Endometrium (tissue), 2 donors: ENCODE measurements at regions not wholly inside any gene's neighbourhood (a gene's known extent, or its start where the extent isn't known, plus 50 kb on each side); places are given as distances from the start of the nearest gene placed in this dataset.

Source experiments
- FAIRE-seq: peaks from 2 replicates; lab custom pipeline; 2012; peaks lifted over from hg19 to GRCh38; lab: Jason Lieb, UNC
- donor health status: control.
- donor health status: control.

DNA sequence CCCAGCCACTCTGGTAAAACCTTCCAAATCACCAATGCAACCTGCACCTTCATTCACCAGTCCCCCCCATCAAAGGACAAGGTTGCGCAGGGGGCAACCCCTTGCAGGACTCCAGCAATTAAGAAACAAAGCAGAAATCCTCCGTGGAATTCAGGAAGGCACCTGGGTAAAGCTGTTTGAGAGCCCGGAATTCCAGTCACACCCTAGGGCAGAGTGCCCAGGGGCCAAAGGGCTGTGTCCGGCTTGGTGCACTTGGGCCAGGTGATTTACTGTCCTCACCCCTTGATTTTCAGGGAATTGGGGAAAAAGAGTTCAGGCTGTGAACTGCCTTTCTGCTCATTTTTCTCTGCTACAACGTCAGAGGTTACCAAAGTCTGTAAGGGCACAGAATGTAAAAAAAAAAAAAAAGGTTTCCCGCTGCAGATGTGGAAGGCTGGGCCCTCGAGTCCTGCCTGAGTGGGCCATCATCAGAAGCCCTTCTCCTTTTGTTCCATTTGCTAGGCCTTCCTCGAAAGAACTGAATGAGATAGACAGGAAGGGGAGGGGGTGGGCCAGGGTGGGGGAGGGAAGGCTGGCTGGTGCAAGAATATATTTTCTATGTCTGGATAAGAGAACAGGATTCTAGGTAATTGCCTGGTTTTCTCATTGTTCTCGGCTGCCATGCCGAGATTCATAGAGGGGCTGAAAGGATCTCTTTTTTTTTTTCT lies 266.5 kb upstream of the PSMD7 start:
- FAIRE-seq, result no peak

GRCh38 chr16:74029115-74029792 lies 267.4 kb upstream of the PSMD7 start:
- FAIRE-seq, result no peak

DNA sequence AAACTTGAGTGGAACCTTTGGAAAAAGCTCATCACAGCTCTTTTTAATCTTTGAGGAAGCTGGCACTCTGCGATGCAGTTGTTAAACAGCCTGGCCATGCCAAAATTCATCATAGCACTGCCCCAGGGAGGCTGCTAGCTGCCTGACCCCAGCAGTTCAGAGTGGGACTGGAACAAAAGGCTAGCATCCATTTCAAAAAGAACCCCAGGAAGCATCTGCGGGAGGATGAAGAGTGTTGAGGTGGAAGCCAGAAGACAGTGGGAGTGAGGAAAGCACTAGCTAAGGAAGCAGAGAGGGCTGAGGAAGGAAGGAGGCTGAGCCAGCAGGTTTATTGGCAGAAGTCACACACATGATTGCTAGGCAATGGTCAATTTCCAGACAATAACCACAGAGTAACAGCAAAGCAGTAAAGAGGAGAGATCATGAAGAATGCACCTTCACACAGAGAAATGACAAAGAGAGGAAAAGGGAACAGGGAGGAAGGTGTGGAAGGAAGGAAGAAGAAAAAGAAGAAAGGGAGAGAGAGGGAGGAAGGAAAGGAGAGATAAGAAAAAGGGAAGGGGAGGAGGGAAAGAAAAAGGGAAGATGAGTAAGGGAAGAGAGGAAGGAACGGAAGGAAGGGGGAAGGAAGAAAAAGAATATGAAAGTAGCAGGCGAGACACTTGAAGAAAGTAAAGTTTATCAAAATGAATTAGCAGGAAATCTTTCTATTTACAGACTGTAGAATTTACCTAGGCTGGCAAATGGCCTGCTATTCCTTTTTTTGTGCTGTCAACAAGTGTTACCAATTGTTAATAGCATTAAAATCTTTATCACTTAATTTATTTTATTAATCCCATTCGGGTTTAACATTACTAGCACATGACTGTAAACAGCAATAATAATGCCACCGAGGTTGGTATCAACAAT lies 270.0 kb upstream of the PSMD7 start:
- no peak for FAIRE-seq

DNA sequence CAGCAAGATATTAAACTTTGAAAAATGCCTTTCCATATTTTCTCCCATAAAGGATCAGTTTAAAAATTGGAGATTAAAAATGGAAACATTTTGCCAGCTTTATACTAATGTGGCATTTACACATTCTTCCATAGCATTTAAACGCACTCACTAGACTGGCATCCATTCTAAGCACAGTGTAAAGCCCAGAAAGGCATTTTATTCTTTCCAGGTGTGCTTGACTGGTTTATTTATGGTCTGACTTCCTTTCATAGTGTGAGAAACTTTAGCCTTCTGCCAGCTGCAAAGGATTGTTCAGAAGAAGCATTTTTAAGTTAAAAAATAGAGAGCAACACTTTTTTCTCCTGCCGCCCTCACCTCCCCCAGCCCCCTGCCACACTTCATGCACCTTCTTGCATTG lies 271.7 kb upstream of the PSMD7 start:
- no peak for FAIRE-seq

DNA sequence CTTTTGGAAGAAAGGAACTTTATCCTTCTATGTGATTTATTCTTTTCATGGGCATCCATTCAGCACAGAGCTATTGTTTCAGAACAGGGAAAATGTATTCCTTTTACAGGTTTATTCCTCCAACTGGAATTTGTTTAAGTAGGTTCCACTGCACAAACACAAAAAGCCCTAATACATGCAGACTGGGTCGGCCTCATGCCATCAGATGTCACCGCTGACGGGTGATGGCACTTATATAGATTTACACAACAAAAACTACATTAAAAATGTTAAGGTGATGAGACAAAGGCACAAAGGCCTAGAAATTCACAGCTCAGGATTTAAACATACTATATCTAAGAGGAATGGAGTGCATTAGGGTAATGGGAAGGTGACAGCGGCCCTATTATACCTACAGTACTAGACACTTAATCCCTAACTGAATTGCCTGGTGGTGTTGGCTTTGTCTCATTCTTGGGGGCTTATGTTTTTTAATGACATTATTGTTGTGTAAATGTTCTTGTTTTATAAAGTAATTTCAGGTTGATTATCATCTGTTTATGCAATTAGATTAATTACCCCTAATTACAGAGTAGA lies 276.4 kb upstream of the PSMD7 start:
- no peak for FAIRE-seq

GRCh38 chr16:74019612-74020011 lies 277.0 kb upstream of the PSMD7 start:
- no peak for FAIRE-seq

- FAIRE-seq, result no peak
Observed at GRCh38 chr16:74015953-74016352, 280.7 kb upstream of the PSMD7 start.

DNA sequence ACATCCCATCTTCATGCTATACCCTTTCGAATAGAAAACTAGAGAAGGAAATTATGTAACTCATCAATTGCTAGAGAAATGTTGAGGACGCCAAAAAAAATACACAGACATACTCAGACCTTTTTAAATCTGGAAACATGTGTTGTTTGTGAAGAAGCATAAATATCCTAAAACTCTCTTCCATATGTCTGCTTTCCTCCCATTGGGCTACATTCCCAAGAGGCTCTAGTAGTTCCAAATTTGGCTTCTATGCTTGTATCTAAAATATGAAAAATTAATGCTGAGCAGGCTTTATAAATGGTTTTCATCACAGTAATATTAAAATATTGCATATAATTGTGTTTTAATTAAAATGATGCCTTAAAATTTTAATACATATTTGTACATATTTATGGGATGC lies 297.9 kb upstream of the PSMD7 start:
- FAIRE-seq, result no peak

DNA sequence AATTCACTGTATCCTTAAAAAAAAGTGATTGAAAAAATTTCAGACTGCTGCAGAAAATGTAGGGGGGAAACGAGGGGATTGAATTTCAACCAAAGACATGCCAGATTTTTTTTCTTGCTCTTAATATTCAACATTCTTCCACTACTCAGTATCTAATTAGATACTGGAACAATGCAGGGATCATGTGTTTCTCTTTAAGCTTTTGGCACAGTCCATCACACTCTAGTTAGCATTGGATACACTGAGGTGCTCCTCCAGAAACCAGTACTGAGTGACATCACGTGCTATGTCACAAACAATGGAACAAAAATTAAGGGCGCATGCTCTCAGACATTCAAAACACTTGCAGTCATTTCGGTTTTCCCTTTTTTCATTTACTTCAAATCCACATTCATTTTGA lies 298.6 kb upstream of the PSMD7 start:
- FAIRE-seq, result no peak

DNA sequence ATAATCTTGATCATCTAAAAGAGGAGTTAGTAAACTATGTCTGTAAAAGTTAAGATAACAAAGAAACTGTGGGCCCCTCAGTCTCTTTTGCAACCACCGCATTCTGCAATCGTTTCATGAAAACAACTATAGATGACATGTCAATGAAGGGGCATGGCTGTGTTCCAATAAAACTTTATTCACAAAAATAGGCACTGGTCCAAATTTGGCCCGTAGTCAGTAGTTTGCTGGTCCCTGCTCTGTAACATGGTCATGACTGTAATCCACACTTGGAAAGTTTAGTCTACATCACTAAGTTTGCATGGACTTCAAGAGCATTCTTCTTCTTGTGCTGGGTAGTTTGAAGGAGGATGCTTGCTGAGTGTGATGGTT lies 299.3 kb upstream of the PSMD7 start:
- FAIRE-seq, result no peak

DNA sequence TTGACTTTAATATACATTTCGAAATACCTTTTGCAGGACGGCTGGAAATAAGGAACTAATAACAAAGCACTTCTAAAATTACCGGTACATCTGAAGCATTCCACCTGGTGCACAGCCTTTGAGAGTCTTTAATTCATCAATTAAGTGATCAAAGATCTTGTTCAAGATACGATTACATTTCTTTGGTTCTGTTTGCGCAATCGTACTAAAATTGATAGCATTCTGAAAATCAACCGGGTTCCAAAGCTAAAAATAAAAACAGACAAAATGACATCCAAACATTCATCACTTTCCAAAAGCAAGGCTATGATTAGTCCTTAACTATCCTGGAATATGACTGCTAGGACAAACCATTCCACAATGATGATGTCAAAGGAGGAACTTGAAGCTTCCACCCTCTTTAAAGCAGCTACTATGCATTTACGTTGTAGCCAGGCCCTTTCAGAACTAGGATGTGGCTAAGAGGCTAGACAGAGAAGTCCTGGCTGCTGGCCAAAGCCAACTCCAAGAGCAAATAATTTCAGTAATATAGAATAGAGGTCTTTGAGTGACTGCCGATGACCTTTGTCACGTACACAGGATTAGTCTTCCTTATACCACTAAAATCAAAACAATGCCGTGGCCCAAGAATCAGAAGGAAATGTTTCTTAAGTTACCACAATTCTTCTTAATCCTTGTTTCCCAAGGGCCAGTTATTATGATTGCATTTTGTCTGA lies 299.8 kb upstream of the PSMD7 start:
- no peak for FAIRE-seq

GRCh38 chr16:73993878-73994277 lies 302.7 kb upstream of the PSMD7 start:
- no peak for FAIRE-seq

DNA sequence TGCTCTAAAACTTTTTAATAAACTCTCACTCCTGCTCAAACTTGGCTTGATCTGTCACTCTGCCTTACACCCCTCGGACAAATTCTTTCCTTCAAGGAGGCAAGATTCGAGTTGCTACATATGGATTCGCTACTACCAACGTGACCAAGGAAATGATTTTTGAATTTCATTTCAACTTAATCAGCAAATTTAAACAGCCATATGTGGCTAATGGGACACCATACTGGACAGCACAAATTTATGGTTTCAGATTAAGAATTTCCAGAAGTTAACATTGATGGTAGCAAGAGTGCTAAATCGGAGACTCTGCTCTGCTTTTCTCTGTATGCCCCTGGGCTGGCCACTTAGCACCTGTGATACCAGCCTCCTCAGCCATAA lies 318.2 kb upstream of the PSMD7 start:
- no peak for FAIRE-seq

GRCh38 chr16:73976644-73977043 lies 320.0 kb upstream of the PSMD7 start:
- no peak for FAIRE-seq

DNA sequence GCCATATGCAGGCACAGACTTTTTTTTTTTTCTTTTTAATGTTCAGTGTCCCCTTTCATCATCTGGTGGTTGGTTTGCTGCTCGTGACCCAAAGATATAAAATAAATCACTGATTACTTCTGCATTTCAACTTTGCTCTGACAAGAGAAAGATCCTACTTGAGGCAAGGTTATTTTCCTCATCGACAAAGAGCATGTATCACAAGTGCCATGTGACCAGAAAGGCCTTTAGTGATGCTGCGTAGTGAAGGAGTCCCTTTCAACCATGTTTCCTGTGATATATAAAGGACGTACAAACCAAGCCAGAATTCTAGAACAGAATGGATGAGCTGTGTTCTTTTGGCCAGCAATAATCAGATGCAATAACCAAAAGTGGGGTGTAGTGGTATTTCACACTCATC lies 323.4 kb upstream of the PSMD7 start:
- FAIRE-seq, result no peak

DNA sequence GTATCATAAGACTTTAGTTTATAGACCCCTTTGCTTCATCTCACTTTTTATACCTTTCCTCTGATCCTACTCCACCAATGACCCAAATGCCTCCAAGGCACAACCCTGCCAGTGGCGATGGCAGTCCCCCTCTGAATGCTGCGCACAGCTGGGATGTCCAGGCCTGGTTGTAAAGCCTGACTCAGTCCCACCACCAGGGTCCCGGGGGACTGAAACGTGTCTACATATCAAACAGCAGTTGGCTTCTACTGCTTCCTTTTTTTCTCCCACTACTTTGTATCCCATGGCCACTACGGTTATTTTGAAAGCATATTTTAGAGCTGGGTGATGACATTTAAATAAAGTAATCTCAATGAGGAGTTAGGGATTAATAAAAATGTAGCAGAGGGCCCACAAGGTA lies 329.8 kb upstream of the PSMD7 start:
- no peak for FAIRE-seq

GRCh38 chr16:73965591-73965990 lies 331.0 kb upstream of the PSMD7 start:
- FAIRE-seq, result no peak

DNA sequence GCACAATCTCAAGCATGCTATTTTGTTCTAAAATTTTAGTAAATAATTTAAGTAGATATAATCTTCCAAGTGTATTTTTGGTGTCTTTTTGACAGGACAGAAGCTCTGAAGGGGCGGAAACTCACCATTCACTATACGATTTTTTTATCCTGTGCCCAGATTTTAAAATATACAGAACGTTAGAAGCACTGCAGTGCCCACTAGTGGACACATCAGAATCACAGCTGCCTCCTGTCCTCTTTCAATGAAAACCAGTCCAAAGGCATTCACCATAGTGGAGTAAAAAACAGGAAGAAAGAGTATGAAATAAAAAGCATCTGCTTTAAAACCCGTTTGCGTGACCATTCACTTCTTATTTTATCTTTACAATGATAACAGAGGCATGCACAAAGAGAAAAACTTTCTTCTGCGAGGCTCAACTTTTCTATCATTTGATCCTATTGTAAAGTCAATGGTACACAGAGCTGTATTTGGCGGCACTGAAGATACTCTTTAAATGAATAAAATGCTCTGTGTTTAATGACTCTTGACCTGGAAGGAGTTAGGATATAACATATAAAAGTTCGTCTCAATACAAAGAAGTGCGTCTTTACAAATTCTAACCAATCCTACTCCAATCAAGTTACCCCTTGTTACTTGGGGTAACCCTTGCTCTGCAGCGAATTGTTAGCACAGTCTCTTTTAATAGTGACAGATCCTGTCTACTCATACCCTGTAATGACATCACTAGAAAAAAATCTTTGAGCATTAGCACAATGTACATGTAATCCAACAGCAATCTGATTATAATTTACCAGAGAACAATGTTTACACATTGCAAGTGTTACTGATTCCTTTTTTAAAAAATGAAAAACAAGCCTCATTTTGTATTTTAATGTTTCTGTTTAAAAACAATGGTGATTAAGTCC lies 339.8 kb upstream of the PSMD7 start:
- FAIRE-seq, result peak; percentile 65

DNA sequence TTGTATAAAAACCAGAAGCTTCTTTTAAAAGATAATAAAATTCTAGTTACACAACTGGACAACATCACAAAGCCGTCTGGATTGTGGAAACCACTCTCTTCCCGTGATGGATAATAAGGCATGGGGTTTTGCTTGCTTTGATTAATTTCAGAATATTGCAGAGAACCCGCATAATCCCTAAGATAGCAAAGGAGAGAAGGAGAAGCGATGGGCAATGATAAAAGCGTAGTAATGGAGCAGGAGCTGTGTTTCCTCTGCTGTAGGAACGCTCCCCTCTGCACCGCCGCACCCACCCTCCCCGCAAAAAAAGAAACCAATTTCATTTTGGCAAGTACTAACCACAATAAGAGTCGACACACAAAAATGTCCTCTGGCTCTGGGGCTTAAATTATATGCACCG lies 340.9 kb upstream of the PSMD7 start:
- FAIRE-seq, result no peak

- FAIRE-seq, result no peak
Observed at GRCh38 chr16:73955255-73955654, 341.4 kb upstream of the PSMD7 start.

GRCh38 chr16:73951481-73951880 lies 345.1 kb upstream of the PSMD7 start:
- no peak for FAIRE-seq
